ENCODE measurements at regions not wholly inside any gene's neighbourhood (a gene's known extent, or its start where the extent isn't known, plus 50 kb on each side); places are given as distances from the start of the nearest gene placed in this dataset.

- TF ChIP-seq POLR2AphosphoS5 (IDR thresholded peaks at IDR 0.05; ENCODE audit: low read depth, low read length) (no peak), POLR2A (IDR thresholded peaks at IDR 0.05; ENCODE audit: low read depth, low read length) (no peak)
Observed at GRCh38 chr14:85333841-85334240, 196.1 kb upstream of the FLRT2 start.
